ENCODE measurements at regions not wholly inside any gene's neighbourhood (a gene's known extent, or its start where the extent isn't known, plus 50 kb on each side); places are given as distances from the start of the nearest gene placed in this dataset.

- CTCF ChIA-PET: no interaction called here
- no peak overlapping the region for H2AFZ ChIP-seq (ENCODE audit: low read depth, low read length)
- BruUV-seq (replicated peaks): no TSS peak
Measured at GRCh38 chr4:75158451-75158850, 225.5 kb downstream of the PARM1 start.

GRCh38 chr4:75154994-75155393 lies 222.1 kb downstream of the PARM1 start:
- CTCF ChIA-PET: no interaction called here
- FAIRE-seq: no peak
- Histone ChIP-seq H3K27me3 (ENCODE audit: control insufficient read depth in 2 of 2, insufficient read depth in 2 of 2, low read length in 2 of 2) (no peaks in the 10 kb centered on the region), H3K36me3 (ENCODE audit: control insufficient read depth in 2 of 2, extremely low read depth in 1 of 2, insufficient read depth in 2 of 2, low read length in 2 of 2) (no peaks in the 10 kb centered on the region), H3K4me1 (ENCODE audit: control insufficient read depth, extremely low read depth, insufficient read depth, low read length) (no peaks in the 10 kb centered on the region), H3K4me3 (replicated peaks in 1 of 3; ENCODE audit: insufficient read depth in 1 of 3, low read depth in 1 of 3, low read length in 3 of 3) (no peak overlapping the region), H2AFZ (ENCODE audit: low read depth, low read length) (no peak overlapping the region), H3K27ac (ENCODE audit: insufficient read depth, low read depth, low read length) (no peak overlapping the region), H3K9ac (replicated peaks; ENCODE audit: extremely low read depth, insufficient read depth, low read length) (no peak overlapping the region), H3K9me1 (replicated peaks; ENCODE audit: control insufficient read depth, extremely low read depth, insufficient read depth, low read length) (no peaks in the 10 kb centered on the region), H4K20me1 (replicated peaks; ENCODE audit: control insufficient read depth, extremely low read depth, insufficient read depth, low read length) (no peaks in the 10 kb centered on the region), H3K4me2 (ENCODE audit: insufficient read depth, low read length) (no peak overlapping the region), H3K79me2 (ENCODE audit: control insufficient read depth, insufficient read depth, low read length) (no peaks in the 10 kb centered on the region), H3K9me3 (replicated peaks; ENCODE audit: control insufficient read depth, insufficient read depth, low read length) (no peaks in the 10 kb centered on the region)
- TF ChIP-seq MYC (IDR thresholded peaks at IDR 0.05; ENCODE audit: low read depth, low read length) (no peak), FOS (IDR thresholded peaks at IDR 0.05; ENCODE audit: borderline replicate concordance, insufficient read depth, low read length) (no peak), EZH2 (IDR thresholded peaks at IDR 0.05; ENCODE audit: borderline replicate concordance, low read depth, low read length, severe bottlenecking) (no peak)
- TF ChIP-seq, protein P1, sequence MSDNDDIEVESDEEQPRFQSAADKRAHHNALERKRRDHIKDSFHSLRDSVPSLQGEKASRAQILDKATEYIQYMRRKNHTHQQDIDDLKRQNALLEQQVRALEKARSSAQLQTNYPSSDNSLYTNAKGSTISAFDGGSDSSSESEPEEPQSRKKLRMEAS (IDR thresholded peaks at IDR 0.05; ENCODE audit: insufficient read depth, insufficient read length): no peak
- TF ChIP-seq, protein P2, sequence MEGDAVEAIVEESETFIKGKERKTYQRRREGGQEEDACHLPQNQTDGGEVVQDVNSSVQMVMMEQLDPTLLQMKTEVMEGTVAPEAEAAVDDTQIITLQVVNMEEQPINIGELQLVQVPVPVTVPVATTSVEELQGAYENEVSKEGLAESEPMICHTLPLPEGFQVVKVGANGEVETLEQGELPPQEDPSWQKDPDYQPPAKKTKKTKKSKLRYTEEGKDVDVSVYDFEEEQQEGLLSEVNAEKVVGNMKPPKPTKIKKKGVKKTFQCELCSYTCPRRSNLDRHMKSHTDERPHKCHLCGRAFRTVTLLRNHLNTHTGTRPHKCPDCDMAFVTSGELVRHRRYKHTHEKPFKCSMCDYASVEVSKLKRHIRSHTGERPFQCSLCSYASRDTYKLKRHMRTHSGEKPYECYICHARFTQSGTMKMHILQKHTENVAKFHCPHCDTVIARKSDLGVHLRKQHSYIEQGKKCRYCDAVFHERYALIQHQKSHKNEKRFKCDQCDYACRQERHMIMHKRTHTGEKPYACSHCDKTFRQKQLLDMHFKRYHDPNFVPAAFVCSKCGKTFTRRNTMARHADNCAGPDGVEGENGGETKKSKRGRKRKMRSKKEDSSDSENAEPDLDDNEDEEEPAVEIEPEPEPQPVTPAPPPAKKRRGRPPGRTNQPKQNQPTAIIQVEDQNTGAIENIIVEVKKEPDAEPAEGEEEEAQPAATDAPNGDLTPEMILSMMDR (IDR thresholded peaks at IDR 0.05; ENCODE audit: extremely low read depth in 1 of 2, insufficient read depth in 1 of 2, low read depth in 1 of 2, low read length in 2 of 2): no peak
- POLR2A ChIA-PET: no interaction called here
- no peak for DNase-seq (ENCODE audit: low read depth, low spot score)
- intact Hi-C loops (cut with micrococcal nuclease): no loop called here
- dilution Hi-C loops (cut with MboI; ENCODE audit: extremely low pct_ligation_motif_present, low sequenced_read_pairs): no loop called here
- no TSS peak for BruUV-seq (replicated peaks)

More at GRCh38 chr4:75158451-75158850, 225.5 kb downstream of the PARM1 start:
- Histone ChIP-seq H3K9me1 (replicated peaks; ENCODE audit: control insufficient read depth, extremely low read depth, insufficient read depth, low read length) (no peaks in the 10 kb centered on the region), H3K4me1 (ENCODE audit: control insufficient read depth, extremely low read depth, insufficient read depth, low read length) (no peaks in the 10 kb centered on the region), H3K79me2 (ENCODE audit: control insufficient read depth, insufficient read depth, low read length) (no peaks in the 10 kb centered on the region), H3K27me3 (ENCODE audit: control insufficient read depth in 2 of 2, insufficient read depth in 2 of 2, low read length in 2 of 2) (no peaks in the 10 kb centered on the region), H3K9ac (replicated peaks; ENCODE audit: extremely low read depth, insufficient read depth, low read length) (no peak overlapping the region), H3K4me2 (ENCODE audit: insufficient read depth, low read length) (no peak overlapping the region), H3K27ac (ENCODE audit: insufficient read depth, low read depth, low read length) (no peak overlapping the region), H4K20me1 (replicated peaks; ENCODE audit: control insufficient read depth, extremely low read depth, insufficient read depth, low read length) (no peaks in the 10 kb centered on the region), H3K4me3 (replicated peaks in 1 of 3; ENCODE audit: insufficient read depth in 1 of 3, low read depth in 1 of 3, low read length in 3 of 3) (no peak overlapping the region), H3K9me3 (replicated peaks; ENCODE audit: control insufficient read depth, insufficient read depth, low read length) (no peaks in the 10 kb centered on the region), H3K36me3 (ENCODE audit: control insufficient read depth in 2 of 2, extremely low read depth in 1 of 2, insufficient read depth in 2 of 2, low read length in 2 of 2) (no peaks in the 10 kb centered on the region)
- POLR2A ChIA-PET: no interaction called here
- FAIRE-seq: no peak
- dilution Hi-C loops (cut with MboI; ENCODE audit: extremely low pct_ligation_motif_present, low sequenced_read_pairs) (no loop called here), intact Hi-C loops (cut with micrococcal nuclease) (no loop called here)
- TF ChIP-seq MYC (IDR thresholded peaks at IDR 0.05; ENCODE audit: low read depth, low read length): no peak
- TF ChIP-seq, protein P1 (IDR thresholded peaks at IDR 0.05; ENCODE audit: insufficient read depth, insufficient read length): no peak
- no peak for DNase-seq (ENCODE audit: low read depth, low spot score)

Data from endothelial cell of umbilical vein (primary cell).